GM21576 (cell line): ENCODE measurements at regions not wholly inside any gene's neighbourhood (a gene's known extent, or its start where the extent isn't known, plus 50 kb on each side); places are given as distances from the start of the nearest gene placed in this dataset.

Source experiments
- ATAC-seq: cut with Tn5 transposase; IDR thresholded peaks from one replicate; pipeline ENCODE4 v1.9.1; 2021; ENCODE audit warnings: mild to moderate bottlenecking, moderate library complexity; ENCODE audit not compliant: unreplicated experiment

- ATAC-seq, result no peak
Measured at GRCh38 chr2:133837441-133838094, 269.3 kb upstream of the NCKAP5 start.

DNA sequence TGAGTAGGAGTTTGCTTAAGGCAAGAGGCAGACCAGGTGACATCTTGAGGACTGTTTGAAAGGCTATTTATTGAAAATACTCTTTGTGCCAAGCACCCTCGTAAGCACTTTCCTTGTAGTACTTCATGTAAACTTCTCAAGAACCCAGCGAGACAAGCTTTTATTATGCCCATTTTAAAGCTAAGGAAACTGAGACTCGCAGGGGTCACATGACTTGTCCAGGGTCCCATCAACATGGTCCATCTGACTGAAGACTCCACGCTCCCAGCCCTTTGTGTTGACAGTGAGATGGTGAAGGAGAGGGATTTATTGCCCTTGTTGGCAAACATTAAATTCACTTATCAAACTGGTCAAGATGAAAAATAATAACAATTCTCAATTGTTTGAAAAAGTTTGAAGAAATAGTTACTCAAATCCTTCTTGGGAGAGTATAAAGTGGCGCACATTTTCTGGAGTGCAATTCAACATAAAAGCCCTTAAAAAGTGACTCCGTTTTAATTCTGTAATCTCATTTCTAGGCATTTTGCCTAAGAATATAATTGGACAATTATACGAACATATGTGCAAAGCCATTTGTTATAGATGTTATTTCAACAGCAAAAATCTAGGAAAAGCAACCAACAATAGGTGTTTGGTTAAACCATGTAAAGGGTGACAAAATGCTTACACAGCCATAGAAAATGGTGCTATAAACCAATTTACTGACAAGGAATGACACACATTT lies 270.5 kb upstream of the NCKAP5 start:
- ATAC-seq, result no peak

DNA sequence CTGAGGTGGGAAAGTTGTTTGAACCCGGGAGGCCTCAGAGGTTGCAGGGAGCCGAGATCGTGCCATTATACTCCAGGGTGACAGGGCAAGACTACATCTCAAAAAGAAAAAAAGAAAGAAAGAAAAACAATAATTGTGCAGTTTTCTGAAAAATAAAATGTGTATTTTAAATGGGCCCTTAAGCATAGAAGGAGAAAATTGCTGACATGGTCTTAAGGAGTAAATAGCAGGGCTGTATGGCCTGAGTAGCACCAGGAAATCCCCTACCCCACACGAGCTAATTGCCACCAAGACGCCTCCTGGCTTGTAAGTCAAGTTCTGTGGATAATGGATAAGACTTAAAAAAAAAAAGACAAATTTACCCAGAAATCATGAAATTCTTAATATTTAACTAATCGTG lies 271.4 kb upstream of the NCKAP5 start:
- ATAC-seq, result no peak

- ATAC-seq, result no peak
Measured at GRCh38 chr2:133840761-133841160, 272.5 kb upstream of the NCKAP5 start.

- no peak for ATAC-seq
Measured at GRCh38 chr2:133841900-133842299, 273.6 kb upstream of the NCKAP5 start.

- ATAC-seq, result no peak
Measured at GRCh38 chr2:133842446-133842845, 274.2 kb upstream of the NCKAP5 start.

- no peak for ATAC-seq
Measured at GRCh38 chr2:133843091-133843490, 274.8 kb upstream of the NCKAP5 start.

DNA sequence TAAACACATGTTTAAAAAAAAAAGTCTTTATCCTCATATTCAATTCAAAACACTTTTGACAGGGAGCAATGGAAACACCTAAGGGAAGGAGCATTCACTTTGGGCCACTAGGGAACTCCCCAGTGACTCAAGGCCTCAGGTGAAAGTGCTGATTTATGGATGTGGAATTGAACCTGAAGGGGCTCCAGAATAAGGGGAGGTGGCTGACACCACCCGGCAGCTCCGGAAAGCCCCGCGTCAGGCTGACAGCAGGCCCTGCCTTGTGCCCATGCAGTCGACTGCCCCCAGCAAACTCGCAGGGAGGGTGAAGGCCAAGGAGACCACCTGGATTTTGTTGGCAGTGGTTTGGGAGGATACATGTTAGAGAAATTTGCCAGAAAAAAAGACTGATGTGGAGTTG lies 275.3 kb upstream of the NCKAP5 start:
- no peak for ATAC-seq

DNA sequence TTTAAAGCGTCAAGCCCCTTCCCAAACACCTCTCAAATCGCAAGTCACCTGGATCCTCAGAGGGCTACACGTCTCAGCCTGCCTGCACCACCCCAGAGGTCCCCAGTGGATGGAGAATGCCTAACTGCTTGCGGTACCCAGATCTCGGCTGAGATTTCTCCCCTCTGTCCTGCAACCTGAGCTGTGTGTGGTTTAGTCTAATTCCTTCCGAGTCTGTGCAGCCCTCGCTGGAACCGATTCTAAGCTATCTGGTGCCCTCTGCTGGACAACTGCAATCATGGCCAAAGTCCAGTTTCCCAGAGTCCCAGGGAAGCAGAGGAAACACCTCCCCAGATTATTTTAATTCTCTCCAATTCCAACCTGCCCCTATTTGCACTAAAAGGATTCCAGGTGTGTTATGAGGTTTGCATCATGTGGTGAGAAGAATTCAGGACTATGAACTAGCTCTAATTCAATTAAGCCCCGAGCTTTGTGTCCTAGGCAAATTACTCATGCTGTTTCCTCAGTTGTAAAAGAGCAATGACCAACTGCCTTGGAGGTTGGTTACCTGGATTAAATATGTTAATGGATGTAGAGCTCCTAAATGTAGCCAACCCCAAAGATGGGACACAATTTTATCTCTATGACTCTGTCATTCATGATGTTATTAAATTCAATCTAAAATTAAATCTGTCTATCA lies 276.1 kb upstream of the NCKAP5 start:
- no peak for ATAC-seq

- no peak for ATAC-seq
Measured at GRCh38 chr2:133846476-133846875, 278.2 kb upstream of the NCKAP5 start.

GRCh38 chr2:133847591-133847990 lies 279.3 kb upstream of the NCKAP5 start:
- no peak for ATAC-seq

- no peak for ATAC-seq
Measured at GRCh38 chr2:133848111-133848649, 279.9 kb upstream of the NCKAP5 start.

- no peak for ATAC-seq
Measured at GRCh38 chr2:133849341-133849740, 281.1 kb upstream of the NCKAP5 start.

GRCh38 chr2:133854603-133855200 lies 286.4 kb upstream of the NCKAP5 start:
- no peak for ATAC-seq

GRCh38 chr2:133855526-133855925 lies 287.3 kb upstream of the NCKAP5 start:
- ATAC-seq, result no peak

GRCh38 chr2:133856678-133857077 lies 288.4 kb upstream of the NCKAP5 start:
- no peak for ATAC-seq

DNA sequence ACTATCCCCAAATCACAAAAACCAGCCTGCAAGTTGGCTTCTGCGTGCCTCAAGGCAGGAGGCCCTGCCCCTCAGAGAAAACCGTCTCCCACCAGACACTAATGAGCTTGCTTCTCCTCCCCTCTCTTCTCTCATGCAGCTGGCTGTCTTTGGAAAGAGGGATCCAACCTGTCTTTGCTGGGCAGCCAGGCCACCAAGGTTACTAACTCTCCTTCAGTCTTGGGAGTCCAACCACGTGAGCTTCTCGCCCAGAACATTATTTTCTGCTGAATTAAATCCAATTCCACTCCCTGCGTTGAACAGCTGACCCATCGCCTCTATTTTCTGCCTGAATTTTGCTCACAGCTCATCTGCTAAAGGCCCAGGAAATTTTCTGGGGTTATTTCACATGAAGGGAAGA lies 291.3 kb upstream of the NCKAP5 start:
- no peak for ATAC-seq

- no peak for ATAC-seq
Measured at GRCh38 chr2:133862400-133862977, 294.2 kb upstream of the NCKAP5 start.

DNA sequence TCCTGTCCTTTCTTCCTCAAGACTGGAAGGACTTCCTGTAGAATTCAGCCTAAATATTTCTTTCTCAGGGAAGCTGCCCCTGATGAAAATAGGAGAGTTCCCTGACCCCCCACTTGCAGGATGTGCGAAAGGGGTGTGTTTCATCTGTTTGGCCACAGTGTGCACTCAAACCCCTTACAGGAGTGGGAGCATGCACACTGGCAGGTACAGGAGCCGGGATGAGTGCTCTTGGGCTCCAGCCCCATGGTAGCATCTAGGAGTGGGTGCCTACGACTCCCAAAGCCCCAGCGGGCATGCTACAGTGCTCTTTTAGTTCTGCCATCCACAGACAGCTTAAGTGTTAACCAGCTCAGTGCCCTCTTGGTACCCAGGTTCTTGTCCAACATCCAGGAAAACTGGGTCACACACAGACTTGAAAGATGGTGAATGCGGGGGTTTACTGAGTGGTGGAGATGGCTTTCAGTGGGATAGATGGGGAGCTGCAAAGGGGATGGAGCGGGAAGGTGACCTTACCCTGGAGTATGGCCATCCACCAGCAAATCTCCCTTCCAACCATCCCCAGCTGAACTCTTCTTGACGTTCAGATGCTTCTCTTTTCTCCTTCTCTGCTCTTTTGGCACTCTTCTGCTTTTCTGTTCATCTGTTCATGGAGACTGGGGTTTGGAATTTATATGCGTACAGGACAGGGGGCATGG lies 295.0 kb upstream of the NCKAP5 start:
- no peak for ATAC-seq

DNA sequence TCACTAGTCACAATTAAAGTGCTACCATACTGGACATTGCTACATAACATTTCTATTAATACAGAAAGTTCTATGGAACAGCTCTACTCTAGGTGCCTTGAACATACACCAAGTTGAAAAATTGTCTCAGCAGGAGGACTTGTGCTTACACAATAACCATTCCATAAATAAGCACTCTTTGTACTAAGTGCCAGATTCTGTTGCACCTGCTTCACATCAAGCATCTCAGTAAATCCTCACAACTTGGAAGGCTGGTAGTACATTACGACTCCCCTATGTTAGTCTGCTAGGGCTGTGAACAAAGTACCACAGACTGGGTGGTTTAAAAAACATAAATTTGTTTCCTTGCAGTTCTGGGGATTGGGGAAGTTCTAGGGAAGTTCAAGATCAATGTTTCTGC lies 296.9 kb upstream of the NCKAP5 start:
- no peak for ATAC-seq

GRCh38 chr2:133867166-133867565 lies 298.9 kb upstream of the NCKAP5 start:
- ATAC-seq, result no peak
